ENCODE measurements at regions not wholly inside any gene's neighbourhood (a gene's known extent, or its start where the extent isn't known, plus 50 kb on each side); places are given as distances from the start of the nearest gene placed in this dataset.

DNA sequence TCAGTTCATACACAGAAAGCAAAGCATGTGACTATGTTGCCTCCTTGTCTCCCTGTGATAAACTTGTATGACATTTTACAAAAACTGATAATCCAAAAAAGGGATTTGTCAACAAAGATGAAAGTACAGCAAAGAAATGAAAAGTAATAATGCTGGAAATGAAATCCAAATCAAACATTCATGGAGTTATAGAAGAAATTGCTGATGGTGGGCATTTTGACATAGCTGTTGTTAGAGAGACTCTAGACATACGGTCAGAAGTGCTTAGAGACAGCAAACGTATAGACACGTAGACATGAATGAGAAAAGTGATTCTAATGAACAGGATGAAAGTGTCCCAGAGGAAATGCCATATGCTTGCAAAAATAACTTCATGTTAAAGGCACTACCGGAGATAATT is 186.9 kb upstream of the RGMB start:
- TF ChIP-seq, protein P1, sequence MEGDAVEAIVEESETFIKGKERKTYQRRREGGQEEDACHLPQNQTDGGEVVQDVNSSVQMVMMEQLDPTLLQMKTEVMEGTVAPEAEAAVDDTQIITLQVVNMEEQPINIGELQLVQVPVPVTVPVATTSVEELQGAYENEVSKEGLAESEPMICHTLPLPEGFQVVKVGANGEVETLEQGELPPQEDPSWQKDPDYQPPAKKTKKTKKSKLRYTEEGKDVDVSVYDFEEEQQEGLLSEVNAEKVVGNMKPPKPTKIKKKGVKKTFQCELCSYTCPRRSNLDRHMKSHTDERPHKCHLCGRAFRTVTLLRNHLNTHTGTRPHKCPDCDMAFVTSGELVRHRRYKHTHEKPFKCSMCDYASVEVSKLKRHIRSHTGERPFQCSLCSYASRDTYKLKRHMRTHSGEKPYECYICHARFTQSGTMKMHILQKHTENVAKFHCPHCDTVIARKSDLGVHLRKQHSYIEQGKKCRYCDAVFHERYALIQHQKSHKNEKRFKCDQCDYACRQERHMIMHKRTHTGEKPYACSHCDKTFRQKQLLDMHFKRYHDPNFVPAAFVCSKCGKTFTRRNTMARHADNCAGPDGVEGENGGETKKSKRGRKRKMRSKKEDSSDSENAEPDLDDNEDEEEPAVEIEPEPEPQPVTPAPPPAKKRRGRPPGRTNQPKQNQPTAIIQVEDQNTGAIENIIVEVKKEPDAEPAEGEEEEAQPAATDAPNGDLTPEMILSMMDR (IDR thresholded peaks at IDR 0.05) = no peak
- TF ChIP-seq POLR2A (IDR thresholded peaks at IDR 0.05) = no peak
- TF ChIP-seq POLR2AphosphoS5 (IDR thresholded peaks at IDR 0.05) = no peak
